ENCODE measurements at regions not wholly inside any gene's neighbourhood (a gene's known extent, or its start where the extent isn't known, plus 50 kb on each side); places are given as distances from the start of the nearest gene placed in this dataset.

GRCh38 chr6:51398064-51398705, 579.5 kb downstream of the TFAP2B start:
- no peak for TF ChIP-seq POLR2A (IDR thresholded peaks at IDR 0.05; ENCODE audit: extremely low read depth, insufficient read length)
- TF ChIP-seq CTCF (IDR thresholded peaks at IDR 0.05; ENCODE audit: low read depth, low read length) = no peak
